NCI-H345 treated with DMSO at 0.1 percent for 48 hours (cell line): ENCODE measurements at regions not wholly inside any gene's neighbourhood (a gene's known extent, or its start where the extent isn't known, plus 50 kb on each side); places are given as distances from the start of the nearest gene placed in this dataset.
"Not testable (repeated sequence)": the region's sequence is repeated elsewhere in the genome, so short reads cannot be mapped to it uniquely, and the experiment has no call there.

Experiments used
- DNase-seq: peaks from one replicate; lab custom pipeline; 2025; ENCODE audit not compliant: unreplicated experiment; lab: John Stamatoyannopoulos, UW

GRCh38 chr15:38852188-38852587 lies 287.6 kb upstream of the RASGRP1 start:
- DNase-seq = not testable (repeated sequence)

GRCh38 chr15:38853608-38854007 lies 289.0 kb upstream of the RASGRP1 start:
- no peak for DNase-seq

- DNase-seq = no peak
Measured at GRCh38 chr15:38854506-38854905, 289.9 kb upstream of the RASGRP1 start.

- DNase-seq = no peak
Measured at GRCh38 chr15:38857814-38858213, 293.2 kb upstream of the RASGRP1 start.

- no peak for DNase-seq
Measured at GRCh38 chr15:38859574-38859973, 295.0 kb upstream of the RASGRP1 start.

GRCh38 chr15:38860253-38860652 lies 295.6 kb upstream of the RASGRP1 start:
- DNase-seq = no peak

- DNase-seq = no peak
Measured at GRCh38 chr15:38860674-38861073, 296.1 kb upstream of the RASGRP1 start.

- DNase-seq = no peak
Measured at GRCh38 chr15:38861108-38861507, 296.5 kb upstream of the RASGRP1 start.

GRCh38 chr15:38862099-38862498 lies 297.5 kb upstream of the RASGRP1 start:
- DNase-seq = no peak

GRCh38 chr15:38863381-38863780 lies 298.8 kb upstream of the RASGRP1 start:
- no peak for DNase-seq

- no peak for DNase-seq
Measured at GRCh38 chr15:38864122-38864521, 299.5 kb upstream of the RASGRP1 start.

GRCh38 chr15:38864827-38865581 lies 300.4 kb upstream of the RASGRP1 start:
- DNase-seq = no peak

GRCh38 chr15:38867556-38867955 lies 302.9 kb upstream of the RASGRP1 start:
- no peak for DNase-seq

- DNase-seq = no peak
Measured at GRCh38 chr15:38868326-38869114, 303.9 kb upstream of the RASGRP1 start.

GRCh38 chr15:38871638-38872037 lies 307.0 kb upstream of the RASGRP1 start:
- no peak for DNase-seq

GRCh38 chr15:38872732-38873131 lies 308.1 kb upstream of the RASGRP1 start:
- DNase-seq = no peak

- DNase-seq = no peak
Measured at GRCh38 chr15:38873158-38873557, 308.5 kb upstream of the RASGRP1 start.

- DNase-seq = no peak
Measured at GRCh38 chr15:38874464-38874863, 309.9 kb upstream of the RASGRP1 start.

GRCh38 chr15:38876211-38876610 lies 311.6 kb upstream of the RASGRP1 start:
- DNase-seq = no peak

GRCh38 chr15:38876621-38877020 lies 312.0 kb upstream of the RASGRP1 start:
- DNase-seq = no peak

- no peak for DNase-seq
Measured at GRCh38 chr15:38877471-38877870, 312.9 kb upstream of the RASGRP1 start.

GRCh38 chr15:38878026-38878425 lies 313.4 kb upstream of the RASGRP1 start:
- DNase-seq = no peak
